HepG2 (cell line): ENCODE measurements at regions not wholly inside any gene's neighbourhood (a gene's known extent, or its start where the extent isn't known, plus 50 kb on each side); places are given as distances from the start of the nearest gene placed in this dataset.

Experiments used
- BORCS8-MEF2B ChIP-seq: sonication (generic); formaldehyde crosslinking; IDR thresholded peaks from 2 replicates; pipeline ENCODE4 v1.8.0; 2022; ENCODE audit warnings: mild to moderate bottlenecking, missing genetic modification reagents
- CEBPB ChIP-seq: IDR thresholded peaks from 2 replicates; pipeline ENCODE4 v1.6.1; 2011; ENCODE audit warnings: low read depth, low read length, improper control_type of control experiment, borderline replicate concordance
- CTCF ChIP-seq: sonication (generic); formaldehyde crosslinking; IDR thresholded peaks from 2 replicates; pipeline ENCODE4 v1.5.0; 2020; ENCODE audit warnings: mild to moderate bottlenecking, missing genetic modification reagents, moderate library complexity
- SP1 ChIP-seq, 2 experiments: fragments of 450-650 bp in 1 of 2; sonication (generic) in 1 of 2; formaldehyde crosslinking in 1 of 2; IDR thresholded peaks; 2 replicates each; pipeline versions ENCODE4 v1.4.0 to v1.6.1; 2016 to 2020; ENCODE audit warnings: missing genetic modification reagents in 1 of 2
- TFE3 ChIP-seq: IDR thresholded peaks from 2 replicates; pipeline ENCODE4 v1.6.1; 2016
- ZNF432 ChIP-seq: sonication (generic); formaldehyde crosslinking; IDR thresholded peaks from 2 replicates; pipeline ENCODE4 v1.5.0; 2020; ENCODE audit warnings: missing genetic modification reagents, mild to moderate bottlenecking, borderline replicate concordance
- ZNF441 ChIP-seq: sonication (generic); formaldehyde crosslinking; IDR thresholded peaks from 2 replicates; pipeline ENCODE4 v1.7.0; 2021; ENCODE audit warnings: missing genetic modification reagents, borderline replicate concordance
- ZNF83 ChIP-seq: sonication (generic); formaldehyde crosslinking; IDR thresholded peaks from 2 replicates; pipeline ENCODE4 v1.4.0; 2020; ENCODE audit warnings: missing genetic modification reagents, mild to moderate bottlenecking, borderline replicate concordance
- ZSCAN5A ChIP-seq: sonication (generic); formaldehyde crosslinking; IDR thresholded peaks from 2 replicates; pipeline ENCODE4 v1.8.0; 2022; ENCODE audit warnings: mild to moderate bottlenecking, missing genetic modification reagents, borderline replicate concordance

- TF ChIP-seq ZNF432 (no peak), TFE3 (no peak), CEBPB (no peak), ZNF441 (CRISPR knock-in tag) (no peak), ZSCAN5A (no peak), CTCF (CRISPR knock-in tag) (no peak), ZNF83 (no peak), BORCS8-MEF2B (no peak), SP1 (IDR thresholded peaks at IDR 0.05) (no peak), SP1 (CRISPR knock-in tag; IDR thresholded peaks at IDR 0.05) (no peak)
Observed at GRCh38 chr4:137630252-137630651, 98.0 kb upstream of the PCDH18 start.
